AG04449 (cell line): ENCODE measurements at regions not wholly inside any gene's neighbourhood (a gene's known extent, or its start where the extent isn't known, plus 50 kb on each side); places are given as distances from the start of the nearest gene placed in this dataset.

ENCODE experiments used
- CTCF ChIA-PET: fragments of 350-600 bp; formaldehyde crosslinking; extraction: SDS; loops from one replicate; lab custom pipeline; 2021; ENCODE audit warnings: antibody characterized with exemption; lab: Yijun Ruan, JAX
- POLR2A ChIA-PET: fragments of 400-600, 350-600 bp; formaldehyde crosslinking; extraction: SDS; loops from one replicate; lab custom pipeline; 2020; ENCODE audit warnings: antibody characterized with exemption, inconsistent platforms; lab: Yijun Ruan, JAX
- DNase-seq: peaks from one replicate; pipeline ENCODE4 v3.0.0-alpha.2; 2010; ENCODE audit warnings: low read depth, low spot score
- H3K4me3 ChIP-seq: 2 replicates; pipeline ENCODE4 v1.5.1; 2011; ENCODE audit warnings: low read depth, mild to moderate bottlenecking, control low read depth, low read length
- TF ChIP-seq, protein P1 (sequence below): IDR thresholded peaks from one replicate; pipeline ENCODE4 v1.5.1; 2011; ENCODE audit warnings: mild to moderate bottlenecking, moderate library complexity, low read length, control low read depth, inconsistent platforms; ENCODE audit not compliant: insufficient read depth; ENCODE audit errors: missing control alignments

DNA sequence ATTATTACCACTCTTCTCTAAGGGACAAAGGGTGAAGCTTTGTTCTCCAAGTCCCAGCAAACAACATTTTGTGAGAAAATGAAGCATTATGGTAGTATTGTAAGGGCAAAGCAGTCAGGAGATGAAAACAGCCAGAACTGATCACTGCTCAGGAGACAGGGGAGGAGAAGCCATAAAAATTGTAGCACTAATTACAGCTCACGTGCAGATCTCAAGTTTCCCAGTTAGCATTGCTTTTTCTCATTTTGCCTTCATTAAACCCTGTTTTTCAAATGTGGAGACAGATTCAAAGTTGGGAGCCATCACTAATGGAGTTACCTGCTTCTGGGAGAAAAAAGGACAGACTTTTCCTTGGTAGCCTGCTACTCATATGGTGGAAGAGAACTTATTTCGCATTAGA, 210.9 kb upstream of the PDE10A start:
- DNase-seq = no peak
- POLR2A ChIA-PET = no interaction called here
- TF ChIP-seq, protein P1, sequence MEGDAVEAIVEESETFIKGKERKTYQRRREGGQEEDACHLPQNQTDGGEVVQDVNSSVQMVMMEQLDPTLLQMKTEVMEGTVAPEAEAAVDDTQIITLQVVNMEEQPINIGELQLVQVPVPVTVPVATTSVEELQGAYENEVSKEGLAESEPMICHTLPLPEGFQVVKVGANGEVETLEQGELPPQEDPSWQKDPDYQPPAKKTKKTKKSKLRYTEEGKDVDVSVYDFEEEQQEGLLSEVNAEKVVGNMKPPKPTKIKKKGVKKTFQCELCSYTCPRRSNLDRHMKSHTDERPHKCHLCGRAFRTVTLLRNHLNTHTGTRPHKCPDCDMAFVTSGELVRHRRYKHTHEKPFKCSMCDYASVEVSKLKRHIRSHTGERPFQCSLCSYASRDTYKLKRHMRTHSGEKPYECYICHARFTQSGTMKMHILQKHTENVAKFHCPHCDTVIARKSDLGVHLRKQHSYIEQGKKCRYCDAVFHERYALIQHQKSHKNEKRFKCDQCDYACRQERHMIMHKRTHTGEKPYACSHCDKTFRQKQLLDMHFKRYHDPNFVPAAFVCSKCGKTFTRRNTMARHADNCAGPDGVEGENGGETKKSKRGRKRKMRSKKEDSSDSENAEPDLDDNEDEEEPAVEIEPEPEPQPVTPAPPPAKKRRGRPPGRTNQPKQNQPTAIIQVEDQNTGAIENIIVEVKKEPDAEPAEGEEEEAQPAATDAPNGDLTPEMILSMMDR = no peak
- CTCF ChIA-PET = interaction anchor here (1.3 to 1.7 kb wide), 2 partner anchors 24 to 232 kb away, joined by 4 to 5 read pairs; no protein-coding TSS in a partner anchor
- no peak overlapping the region for H3K4me3 ChIP-seq

DNA sequence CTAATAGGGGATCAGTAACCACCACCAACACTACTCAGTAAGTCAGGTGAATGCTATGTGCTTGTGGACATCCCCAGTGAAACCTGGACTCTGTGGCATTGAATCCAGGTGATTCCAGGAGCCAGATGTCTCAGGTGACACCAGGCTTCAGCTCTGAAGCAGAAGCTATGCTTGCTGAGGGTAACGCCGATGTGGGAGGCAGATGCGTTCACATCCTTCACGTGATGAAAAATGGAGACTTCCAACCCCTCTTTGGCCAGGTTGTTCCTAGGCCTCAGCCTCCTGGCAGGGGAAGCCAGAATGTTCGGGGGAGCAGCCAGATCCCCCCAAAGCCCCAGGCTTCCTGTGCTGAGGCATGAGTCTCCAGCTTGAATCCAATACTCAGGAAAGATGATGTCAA, 209.8 kb upstream of the PDE10A start:
- ChIA-PET POLR2A (no interaction called here), CTCF (interaction anchor here (1.7 kb wide), 1 partner anchor 22 kb away, joined by 5 read pairs; no protein-coding TSS in a partner anchor)
- TF ChIP-seq, protein P1 = no peak
- no peak overlapping the region for H3K4me3 ChIP-seq
- no peak for DNase-seq

DNA sequence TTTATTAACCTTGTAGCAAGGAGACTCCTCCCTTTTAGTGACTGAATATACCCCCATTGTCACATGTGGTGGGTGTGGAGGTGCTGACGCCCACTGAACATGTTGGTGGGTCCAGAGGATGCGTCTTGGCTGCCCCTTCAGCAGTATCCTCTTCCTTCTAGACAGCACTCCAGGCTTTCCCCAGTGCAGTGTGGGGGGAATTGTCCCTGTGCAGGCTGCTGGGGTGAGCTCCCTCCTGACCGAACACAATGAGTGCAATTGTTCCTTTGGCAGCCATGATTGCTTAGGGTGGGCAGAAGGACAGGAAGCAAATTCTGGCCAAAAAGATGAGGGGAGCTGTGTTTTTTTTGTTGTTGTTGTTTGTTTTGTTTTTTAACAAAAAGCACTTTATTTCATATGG, 209.3 kb upstream of the PDE10A start:
- no peak for DNase-seq
- H3K4me3 ChIP-seq = no peak overlapping the region
- ChIA-PET CTCF (interaction anchor here (1.7 kb wide), 1 partner anchor 22 kb away, joined by 5 read pairs; no protein-coding TSS in a partner anchor), POLR2A (no interaction called here)
- TF ChIP-seq, protein P1 = no peak

DNA sequence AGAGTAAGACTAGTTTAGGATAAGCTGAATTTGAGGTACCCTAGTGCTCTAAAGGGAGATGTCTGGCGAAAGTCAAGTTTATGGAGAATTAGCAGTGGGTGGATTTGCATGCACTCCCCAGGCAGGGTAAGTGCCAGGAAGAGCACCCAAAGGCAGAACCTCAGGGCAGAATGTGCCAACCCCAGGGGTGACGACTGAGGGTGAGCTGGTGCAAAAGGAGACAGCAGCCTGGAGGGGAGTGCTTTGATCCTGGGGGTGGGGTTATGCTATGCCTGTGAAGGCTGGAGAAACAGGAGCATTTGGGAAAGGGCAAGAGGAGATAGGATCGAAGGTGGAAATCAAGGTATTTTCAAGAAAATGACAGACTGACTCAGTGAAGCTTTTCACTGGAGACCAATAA, 208.5 kb upstream of the PDE10A start:
- ChIA-PET CTCF (interaction anchor here (0.8 kb wide), 1 partner anchor 21 kb away, joined by 4 read pairs; no protein-coding TSS in a partner anchor), POLR2A (no interaction called here)
- H3K4me3 ChIP-seq = no peak overlapping the region
- TF ChIP-seq, protein P1 = no peak
- no peak for DNase-seq

DNA sequence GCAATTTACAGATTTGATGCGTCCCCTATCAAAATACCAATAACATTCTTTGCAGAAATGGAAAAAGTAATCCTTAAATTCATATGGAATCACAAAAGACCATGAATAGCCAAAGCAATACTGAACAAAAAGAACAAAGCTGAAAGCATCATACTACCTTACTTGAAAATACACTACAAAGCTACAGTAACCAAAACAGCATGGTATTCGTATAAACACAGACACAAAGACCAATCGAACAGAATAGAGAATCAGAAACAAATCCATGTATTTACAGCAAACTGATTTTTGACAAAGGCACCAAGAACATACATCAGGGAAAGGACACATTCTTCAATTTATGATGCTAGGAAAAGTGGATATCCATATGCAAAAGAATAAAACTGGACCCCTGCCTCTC, 206.5 kb upstream of the PDE10A start:
- TF ChIP-seq, protein P1 = no peak
- POLR2A ChIA-PET = no interaction called here
- no peak overlapping the region for H3K4me3 ChIP-seq
- DNase-seq = no peak
- CTCF ChIA-PET = interaction anchor here (1.3 kb wide), 1 partner anchor 18 kb away, joined by 3 read pairs; no protein-coding TSS in a partner anchor

DNA sequence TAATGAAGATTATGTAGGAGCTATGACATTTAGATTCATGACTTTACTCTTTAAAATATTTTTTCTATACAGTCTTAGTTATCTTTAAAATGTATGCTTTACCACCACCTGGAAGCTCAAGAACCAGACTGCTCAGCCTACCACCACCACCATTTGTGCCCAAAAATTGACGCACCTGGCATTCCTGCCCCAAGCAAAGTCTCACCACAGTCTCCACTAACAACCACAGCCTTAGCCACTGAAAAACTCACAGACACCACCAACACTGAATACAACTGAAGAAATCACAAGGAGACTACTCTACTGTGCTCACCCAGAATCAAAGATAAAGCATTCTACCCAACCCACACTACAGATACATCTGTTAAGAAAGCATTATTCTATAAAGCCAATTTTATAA, 201.9 kb upstream of the PDE10A start:
- ChIA-PET POLR2A (no interaction called here), CTCF (no interaction called here)
- TF ChIP-seq, protein P1 = no peak
- DNase-seq = no peak
- H3K4me3 ChIP-seq = no peak overlapping the region
